ENCODE measurements at regions not wholly inside any gene's neighbourhood (a gene's known extent, or its start where the extent isn't known, plus 50 kb on each side); places are given as distances from the start of the nearest gene placed in this dataset.

- TF ChIP-seq CREB1 (IDR thresholded peaks at IDR 0.05; ENCODE audit: low read depth) (no peak), TAF1 (IDR thresholded peaks at IDR 0.05; ENCODE audit: low read depth) (no peak), EP300 (IDR thresholded peaks at IDR 0.05; ENCODE audit: borderline replicate concordance) (no peak), NFIC (IDR thresholded peaks at IDR 0.05) (no peak), YY1 (IDR thresholded peaks at IDR 0.05; ENCODE audit: low read depth) (no peak), CEBPB (IDR thresholded peaks at IDR 0.05) (no peak), RAD21 (IDR thresholded peaks at IDR 0.05; ENCODE audit: low read depth) (no peak), EGR1 (IDR thresholded peaks at IDR 0.05) (no peak), ZBTB7A (IDR thresholded peaks at IDR 0.05; ENCODE audit: low read depth) (no peak), TEAD4 (IDR thresholded peaks at IDR 0.05) (no peak)
- TF ChIP-seq, protein P1, sequence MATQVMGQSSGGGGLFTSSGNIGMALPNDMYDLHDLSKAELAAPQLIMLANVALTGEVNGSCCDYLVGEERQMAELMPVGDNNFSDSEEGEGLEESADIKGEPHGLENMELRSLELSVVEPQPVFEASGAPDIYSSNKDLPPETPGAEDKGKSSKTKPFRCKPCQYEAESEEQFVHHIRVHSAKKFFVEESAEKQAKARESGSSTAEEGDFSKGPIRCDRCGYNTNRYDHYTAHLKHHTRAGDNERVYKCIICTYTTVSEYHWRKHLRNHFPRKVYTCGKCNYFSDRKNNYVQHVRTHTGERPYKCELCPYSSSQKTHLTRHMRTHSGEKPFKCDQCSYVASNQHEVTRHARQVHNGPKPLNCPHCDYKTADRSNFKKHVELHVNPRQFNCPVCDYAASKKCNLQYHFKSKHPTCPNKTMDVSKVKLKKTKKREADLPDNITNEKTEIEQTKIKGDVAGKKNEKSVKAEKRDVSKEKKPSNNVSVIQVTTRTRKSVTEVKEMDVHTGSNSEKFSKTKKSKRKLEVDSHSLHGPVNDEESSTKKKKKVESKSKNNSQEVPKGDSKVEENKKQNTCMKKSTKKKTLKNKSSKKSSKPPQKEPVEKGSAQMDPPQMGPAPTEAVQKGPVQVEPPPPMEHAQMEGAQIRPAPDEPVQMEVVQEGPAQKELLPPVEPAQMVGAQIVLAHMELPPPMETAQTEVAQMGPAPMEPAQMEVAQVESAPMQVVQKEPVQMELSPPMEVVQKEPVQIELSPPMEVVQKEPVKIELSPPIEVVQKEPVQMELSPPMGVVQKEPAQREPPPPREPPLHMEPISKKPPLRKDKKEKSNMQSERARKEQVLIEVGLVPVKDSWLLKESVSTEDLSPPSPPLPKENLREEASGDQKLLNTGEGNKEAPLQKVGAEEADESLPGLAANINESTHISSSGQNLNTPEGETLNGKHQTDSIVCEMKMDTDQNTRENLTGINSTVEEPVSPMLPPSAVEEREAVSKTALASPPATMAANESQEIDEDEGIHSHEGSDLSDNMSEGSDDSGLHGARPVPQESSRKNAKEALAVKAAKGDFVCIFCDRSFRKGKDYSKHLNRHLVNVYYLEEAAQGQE (IDR thresholded peaks at IDR 0.05; ENCODE audit: low read depth): no peak
- TF ChIP-seq, protein P2, sequence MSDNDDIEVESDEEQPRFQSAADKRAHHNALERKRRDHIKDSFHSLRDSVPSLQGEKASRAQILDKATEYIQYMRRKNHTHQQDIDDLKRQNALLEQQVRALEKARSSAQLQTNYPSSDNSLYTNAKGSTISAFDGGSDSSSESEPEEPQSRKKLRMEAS (IDR thresholded peaks at IDR 0.05): no peak
Observed at GRCh38 chr2:8498994-8499393, 182.9 kb upstream of the ID2 start.
